Mesodermal cell (in vitro differentiated cells): ENCODE measurements at regions not wholly inside any gene's neighbourhood (a gene's known extent, or its start where the extent isn't known, plus 50 kb on each side); places are given as distances from the start of the nearest gene placed in this dataset.

ENCODE experiments used
- H3K27ac ChIP-seq: 2 replicates; pipeline ENCODE4 v1.7.0; 2013; ENCODE audit warnings: mild to moderate bottlenecking, low read depth, low read length, moderate library complexity; ENCODE audit not compliant: severe bottlenecking
- H3K36me3 ChIP-seq: 2 replicates; pipeline ENCODE4 v1.7.1; 2013; ENCODE audit warnings: mild to moderate bottlenecking, low read length, moderate library complexity; ENCODE audit not compliant: control insufficient read depth, insufficient read depth
- H3K4me1 ChIP-seq: one replicate; pipeline ENCODE4 v1.7.1; 2013; ENCODE audit warnings: mild to moderate bottlenecking, low read length; ENCODE audit not compliant: insufficient read depth, control insufficient read depth, poor library complexity, severe bottlenecking
- H3K4me3 ChIP-seq: 2 replicates; pipeline ENCODE4 v1.7.0; 2013; ENCODE audit warnings: low read length, control low read depth, mild to moderate bottlenecking; ENCODE audit not compliant: insufficient read depth, poor library complexity, severe bottlenecking; ENCODE audit errors: extremely low read depth
- H3K9me3 ChIP-seq: 2 replicates; pipeline ENCODE4 v1.7.1; 2013; ENCODE audit warnings: mild to moderate bottlenecking, low read length, moderate library complexity; ENCODE audit not compliant: control insufficient read depth
- WGBS, 2 experiments: methylation state at CpG; one replicate each; pipeline ENCODE4 v1.1.5; 2013; ENCODE audit warnings: missing lambda C conversion rate in 2 of 2; ENCODE audit not compliant: insufficient coverage in 2 of 2; 5-methylcytosine and 5-hydroxymethylcytosine counted together

DNA sequence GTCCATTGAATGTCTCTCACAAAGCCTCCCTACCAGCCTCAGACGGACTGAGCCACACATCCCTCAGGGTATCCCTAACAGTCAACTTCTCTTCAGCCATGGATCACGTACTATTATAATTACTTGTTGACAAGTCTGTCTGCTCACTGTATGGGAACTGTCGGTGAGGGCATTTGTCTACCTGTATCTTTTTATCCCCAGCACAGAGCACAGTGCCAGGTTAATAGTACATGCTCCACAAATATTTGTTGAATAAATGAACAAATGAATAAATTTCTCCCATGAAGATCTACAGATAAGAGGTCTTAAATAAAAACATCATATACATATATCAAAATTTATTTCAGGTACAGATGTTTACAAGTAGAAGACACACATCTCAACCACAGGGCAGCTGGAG, 414.0 kb downstream of the SOX9 start:
- Histone ChIP-seq H3K9me3 (peaks cover 10% of the 10 kb centered on the region), H3K4me3 (no peak overlapping the region), H3K36me3 (no peaks in the 10 kb centered on the region), H3K27ac (no peak overlapping the region), H3K4me1 (peaks cover 23% of the 10 kb centered on the region)
- 88 to 100% methylated on average over 2 to 3 of the region's 3 CpGs for WGBS, 2 experiments

DNA sequence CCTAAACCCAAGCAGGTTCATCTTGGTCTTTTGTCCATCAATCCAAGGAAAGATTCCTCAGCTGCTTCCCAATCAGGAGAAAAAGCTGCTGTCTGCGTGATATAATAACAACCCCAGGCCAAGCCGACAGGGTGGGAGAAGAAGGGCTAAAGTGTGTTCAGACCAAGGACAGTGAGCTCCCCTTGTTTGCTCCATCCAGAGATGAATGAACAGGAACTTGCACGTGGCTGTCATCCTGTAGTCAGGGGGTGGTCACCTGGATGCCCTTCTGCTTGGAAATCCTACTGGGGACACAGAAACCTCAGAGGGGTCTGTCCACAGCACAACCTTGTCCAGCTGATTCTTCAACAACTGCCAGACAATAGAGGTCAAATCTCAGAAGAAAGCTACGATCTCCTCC, 414.5 kb downstream of the SOX9 start:
- peaks cover 10% of the 10 kb centered on the region for H3K9me3 ChIP-seq
- no peak overlapping the region for H3K27ac ChIP-seq
- peaks cover 27% of the 10 kb centered on the region for H3K4me1 ChIP-seq
- H3K36me3 ChIP-seq, result no peaks in the 10 kb centered on the region
- WGBS, 2 experiments, result 87 to 90% methylated on average over 4 of the region's 4 CpGs
- H3K4me3 ChIP-seq, result no peak overlapping the region

DNA sequence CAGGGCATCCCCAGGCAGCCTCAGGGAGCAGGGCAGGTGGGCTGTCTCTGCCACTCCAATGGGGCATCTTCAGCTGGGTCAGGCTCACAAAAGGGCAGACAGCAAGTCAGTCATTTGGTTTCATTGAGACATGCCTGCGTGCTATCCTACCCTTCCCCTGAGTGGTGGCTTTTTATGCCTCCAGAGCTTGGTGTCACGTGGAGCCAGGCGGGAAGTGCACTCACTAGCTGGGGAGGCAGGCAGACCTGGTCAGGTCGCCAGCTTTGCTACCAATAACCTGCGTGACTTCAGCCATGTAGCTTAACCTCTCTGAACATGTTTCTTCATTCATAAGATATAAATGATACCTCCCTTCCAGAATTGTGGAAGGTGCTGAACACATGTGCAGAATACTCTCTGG, 415.0 kb downstream of the SOX9 start:
- 83 to 92% methylated on average over 3 to 4 of the region's 5 CpGs for WGBS, 2 experiments
- no peaks in the 10 kb centered on the region for H3K36me3 ChIP-seq

DNA sequence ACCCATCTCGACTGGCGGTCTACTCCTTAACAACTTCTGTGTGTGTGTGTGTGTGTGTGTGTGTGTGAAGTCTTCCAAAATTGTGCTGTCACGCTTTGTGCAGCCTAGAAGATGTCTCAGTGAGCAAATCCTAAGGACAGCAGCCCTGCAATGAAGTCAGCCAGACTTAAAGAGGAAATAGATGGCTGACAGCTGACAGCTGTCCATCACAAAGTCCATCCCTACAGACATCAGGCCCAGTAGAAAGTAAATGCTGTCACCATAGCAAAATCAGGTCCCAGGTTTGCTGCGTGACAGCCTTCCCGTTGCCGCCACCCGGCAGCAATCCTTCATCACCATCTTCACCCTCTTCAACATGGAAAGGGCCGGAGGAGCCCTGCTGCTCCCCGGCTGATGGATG, 416.0 kb downstream of the SOX9 start:
- 87 to 95% methylated on average over 5 to 8 of the region's 9 CpGs for WGBS, 2 experiments
- Histone ChIP-seq H3K4me3 (no peak overlapping the region), H3K9me3 (peaks cover 14% of the 10 kb centered on the region), H3K4me1 (peaks cover 26% of the 10 kb centered on the region), H3K27ac (no peak overlapping the region), H3K36me3 (no peaks in the 10 kb centered on the region)

More for the DNA sequence above, 415.0 kb downstream of the SOX9 start:
- H3K27ac ChIP-seq, result no peak overlapping the region
- H3K4me3 ChIP-seq, result no peak overlapping the region
- H3K9me3 ChIP-seq, result peaks cover 10% of the 10 kb centered on the region
- H3K4me1 ChIP-seq, result peaks cover 26% of the 10 kb centered on the region

DNA sequence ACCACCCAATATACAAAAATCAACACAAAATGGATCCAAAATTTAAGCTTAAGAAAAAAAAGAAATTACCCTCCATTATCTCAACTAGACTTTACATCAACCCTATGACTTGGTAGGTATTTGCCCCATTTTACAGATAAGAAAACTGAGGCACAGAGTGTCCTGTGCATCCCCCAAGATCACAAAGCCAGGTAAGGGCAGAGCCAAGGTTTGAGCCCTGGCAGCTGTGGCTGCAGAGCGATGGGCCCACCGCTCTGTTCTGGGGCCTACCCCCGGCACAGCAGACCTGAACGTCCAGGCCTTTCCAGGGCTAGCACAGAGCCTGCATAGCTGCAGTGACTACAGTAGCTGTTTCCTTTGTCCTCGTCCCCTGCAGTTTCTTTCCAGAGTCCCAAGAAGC, 417.6 kb downstream of the SOX9 start:
- peaks cover 26% of the 10 kb centered on the region for H3K4me1 ChIP-seq
- peaks cover 19% of the 10 kb centered on the region for H3K9me3 ChIP-seq
- H3K27ac ChIP-seq, result no peak overlapping the region
- H3K4me3 ChIP-seq, result no peak overlapping the region
- WGBS, 2 experiments, result 77 to 93% methylated on average over 4 to 5 of the region's 5 CpGs
- no peaks in the 10 kb centered on the region for H3K36me3 ChIP-seq

DNA sequence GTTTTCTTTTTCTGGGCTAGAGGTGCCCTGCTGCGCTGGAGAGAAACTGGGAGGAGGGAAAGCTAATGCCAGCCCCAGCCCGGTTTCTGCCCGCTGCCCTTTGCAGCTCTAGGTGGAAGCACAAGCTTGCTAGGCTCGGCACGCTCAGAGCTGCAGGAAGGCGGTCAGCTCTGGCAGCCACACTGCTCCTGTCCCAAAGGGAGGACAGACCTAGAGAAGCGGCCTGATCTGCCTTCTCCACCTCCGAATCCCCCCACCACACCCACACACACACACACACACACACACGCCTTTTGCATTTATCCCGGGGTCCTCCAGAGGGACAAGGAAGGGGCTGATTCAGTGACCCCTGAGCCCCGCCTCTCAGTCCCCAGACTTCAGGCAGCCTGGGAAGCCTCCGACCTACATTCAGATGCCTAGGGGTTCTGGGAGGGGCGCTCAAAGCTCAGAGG, 418.1 kb downstream of the SOX9 start:
- Histone ChIP-seq H3K9me3 (peaks cover 17% of the 10 kb centered on the region), H3K4me1 (peaks cover 26% of the 10 kb centered on the region), H3K36me3 (no peaks in the 10 kb centered on the region), H3K27ac (no peak overlapping the region), H3K4me3 (no peak overlapping the region)
- WGBS, 2 experiments, result 50 to 55% methylated on average over 12 of the region's 13 CpGs

DNA sequence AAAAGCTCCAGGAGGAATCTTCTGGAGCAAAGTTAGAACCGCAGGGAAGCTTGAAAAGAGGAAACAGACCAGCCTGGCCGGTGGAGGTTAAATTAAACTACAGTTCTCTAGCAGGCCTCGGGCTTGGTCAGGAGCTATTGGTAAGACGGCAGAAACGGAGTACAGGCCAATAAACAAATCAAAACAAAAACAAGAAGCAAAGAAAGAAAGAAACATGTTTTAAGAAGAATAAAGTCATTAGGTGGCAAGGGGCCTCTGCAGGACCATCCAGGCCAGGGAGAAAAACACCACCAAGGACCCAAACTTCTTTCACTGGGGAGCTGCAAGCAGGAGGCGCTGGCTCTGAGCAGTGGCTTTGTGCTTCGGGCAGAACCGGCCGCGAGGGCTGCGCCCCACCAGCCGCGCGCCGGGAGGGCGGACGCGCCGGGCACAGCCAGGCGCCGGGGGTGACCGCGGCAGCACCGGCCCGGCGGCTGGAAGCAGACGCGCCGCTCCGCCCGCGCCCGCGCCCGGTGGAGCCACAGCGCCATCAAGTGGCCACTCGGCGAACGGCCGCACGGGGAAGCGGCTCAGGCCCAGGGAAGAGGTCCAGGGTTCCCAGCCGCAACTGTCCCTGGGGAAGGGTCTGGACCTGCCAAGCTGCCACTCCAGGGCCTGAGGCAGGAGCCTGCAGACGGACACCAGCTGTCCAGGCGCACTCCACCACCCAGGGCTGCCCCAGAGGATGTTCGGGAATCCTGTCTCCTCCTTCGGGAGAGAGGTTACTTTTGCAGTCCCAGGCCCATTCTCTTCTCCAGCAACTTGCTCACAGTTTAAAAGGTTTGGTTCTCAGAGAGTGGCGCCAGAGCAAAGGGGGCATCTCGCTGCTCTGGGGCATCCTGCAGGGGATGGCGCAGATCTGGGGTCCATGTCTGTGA, 419.4 kb downstream of the SOX9 start:
- no peak overlapping the region for H3K4me3 ChIP-seq
- peaks cover 9% of the 10 kb centered on the region for H3K9me3 ChIP-seq
- peak overlapping the region; percentile 81 for H3K27ac ChIP-seq
- peaks cover 26% of the 10 kb centered on the region for H3K4me1 ChIP-seq
- no peaks in the 10 kb centered on the region for H3K36me3 ChIP-seq
- 8 to 14% methylated on average over 33 to 46 of the region's 50 CpGs for WGBS, 2 experiments

DNA sequence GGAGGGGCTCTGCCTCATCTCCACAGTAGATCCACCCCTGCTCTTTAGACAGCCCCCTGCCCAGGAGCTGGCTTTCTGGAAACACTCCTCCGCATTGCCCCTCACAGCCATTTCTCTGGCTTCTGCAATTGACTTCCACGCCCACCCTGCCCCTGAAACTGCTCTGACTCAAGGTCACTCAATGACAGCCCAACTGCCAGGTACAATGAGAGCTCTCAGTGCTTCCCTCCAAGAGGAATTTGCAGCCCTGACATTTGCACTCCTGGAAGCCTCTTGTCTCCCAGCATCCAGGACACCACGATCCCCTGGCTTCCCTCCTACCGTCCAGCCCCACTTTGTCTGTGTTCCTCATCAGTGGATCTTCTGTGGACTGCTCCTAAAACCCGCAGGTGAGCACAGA, 421.5 kb downstream of the SOX9 start:
- peaks cover 9% of the 10 kb centered on the region for H3K9me3 ChIP-seq
- peaks cover 20% of the 10 kb centered on the region for H3K4me1 ChIP-seq
- no peak overlapping the region for H3K27ac ChIP-seq
- H3K4me3 ChIP-seq, result no peak overlapping the region
- WGBS, 2 experiments, result 91 to 100% methylated on average over 3 to 5 of the region's 5 CpGs
- no peaks in the 10 kb centered on the region for H3K36me3 ChIP-seq

DNA sequence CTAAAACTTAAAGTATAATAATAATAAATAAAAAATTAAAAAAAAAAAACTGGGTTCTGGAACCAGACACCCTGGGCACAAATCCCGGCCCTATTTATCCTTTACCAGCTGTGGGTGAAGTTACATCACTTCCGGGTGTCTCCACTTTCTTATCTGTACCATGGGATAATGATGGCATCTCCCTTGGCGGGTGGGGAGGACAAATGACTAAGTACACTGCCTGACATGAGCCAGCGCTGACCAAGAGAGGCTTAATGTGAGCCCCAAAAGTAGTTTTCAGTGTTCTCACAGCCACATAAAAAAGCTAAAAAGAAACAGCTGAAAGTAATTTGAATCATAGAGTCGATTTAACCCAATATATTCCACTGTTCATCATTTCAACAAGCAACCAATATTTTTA, 424.9 kb downstream of the SOX9 start:
- 89 to 100% methylated on average over 1 to 2 of the region's 5 CpGs for WGBS, 2 experiments
- no peaks in the 10 kb centered on the region for H3K4me1 ChIP-seq
- H3K27ac ChIP-seq, result no peak overlapping the region
- H3K9me3 ChIP-seq, result peaks cover 9% of the 10 kb centered on the region
- H3K4me3 ChIP-seq, result no peak overlapping the region
- H3K36me3 ChIP-seq, result no peaks in the 10 kb centered on the region

DNA sequence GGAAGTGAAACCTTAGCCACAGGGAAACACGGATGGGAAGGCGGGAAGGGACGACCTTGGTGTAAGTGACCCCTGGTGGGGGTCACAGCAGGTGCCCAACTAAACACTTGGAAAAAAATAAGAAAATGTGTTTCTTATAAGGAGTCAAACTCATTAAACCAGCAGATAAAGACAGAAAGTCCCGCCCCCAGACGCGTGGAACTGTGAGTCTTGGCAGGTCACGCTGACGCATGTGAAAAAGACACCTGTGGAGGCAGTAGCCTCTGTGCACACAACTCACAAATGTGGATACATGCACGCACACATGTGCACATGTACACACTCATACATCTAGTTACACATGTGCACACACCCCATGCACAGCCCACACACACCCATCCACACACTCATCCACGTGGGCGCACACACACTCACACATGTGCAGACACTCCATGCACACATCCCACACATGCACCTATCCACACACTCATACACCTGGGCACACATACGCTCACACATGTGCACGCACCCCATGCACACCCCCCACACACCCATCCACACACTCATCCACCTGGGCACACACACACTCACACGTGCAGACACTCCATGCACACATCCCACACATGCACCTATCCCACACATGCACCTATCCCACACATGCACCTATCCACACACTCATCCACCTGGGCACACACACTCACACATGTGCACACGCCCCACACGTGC, 432.4 kb downstream of the SOX9 start:
- H3K27ac ChIP-seq, result no peak overlapping the region
- 88 to 95% methylated on average over 14 to 15 of the region's 16 CpGs for WGBS, 2 experiments
- no peak overlapping the region for H3K4me3 ChIP-seq
- H3K9me3 ChIP-seq, result no peaks in the 10 kb centered on the region
- H3K36me3 ChIP-seq, result no peaks in the 10 kb centered on the region
- no peaks in the 10 kb centered on the region for H3K4me1 ChIP-seq

DNA sequence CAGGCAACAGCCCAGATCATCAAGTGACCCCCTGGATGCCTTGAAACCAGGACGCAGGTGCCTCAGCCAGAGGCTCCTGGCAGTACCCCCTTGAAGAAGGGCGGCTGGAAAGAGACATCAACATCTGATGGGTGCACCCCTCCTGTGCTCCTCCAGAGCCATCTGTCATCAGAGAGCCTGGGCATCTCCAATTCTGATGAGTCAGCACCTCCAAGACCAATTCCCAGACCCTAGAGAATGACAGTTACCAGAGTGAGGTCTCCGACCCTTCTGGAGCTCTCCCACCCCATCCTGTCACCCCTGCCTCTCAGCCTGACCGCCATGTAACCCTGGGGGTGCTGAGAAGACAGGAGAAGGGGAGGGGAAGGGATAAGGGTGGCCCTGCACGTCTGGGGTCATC, 433.7 kb downstream of the SOX9 start:
- Histone ChIP-seq H3K36me3 (no peaks in the 10 kb centered on the region), H3K4me1 (no peaks in the 10 kb centered on the region), H3K27ac (no peak overlapping the region), H3K4me3 (no peak overlapping the region), H3K9me3 (no peaks in the 10 kb centered on the region)
- 84 to 90% methylated on average over 2 of the region's 5 CpGs for WGBS, 2 experiments
